Hippocampal formation (tissue), 2 donors: ENCODE measurements at regions not wholly inside any gene's neighbourhood (a gene's known extent, or its start where the extent isn't known, plus 50 kb on each side); places are given as distances from the start of the nearest gene placed in this dataset.
A peak's percentile ranks its signal among the peaks of the same experiment; 100 is the strongest.
"Not testable (repeated sequence)": the region's sequence is repeated elsewhere in the genome, so short reads cannot be mapped to it uniquely, and the experiment has no call there.

Experiments
- DNase-seq, 2 donors: peaks; one replicate each; lab custom pipeline; 2025; lab: John Stamatoyannopoulos, UW

DNA sequence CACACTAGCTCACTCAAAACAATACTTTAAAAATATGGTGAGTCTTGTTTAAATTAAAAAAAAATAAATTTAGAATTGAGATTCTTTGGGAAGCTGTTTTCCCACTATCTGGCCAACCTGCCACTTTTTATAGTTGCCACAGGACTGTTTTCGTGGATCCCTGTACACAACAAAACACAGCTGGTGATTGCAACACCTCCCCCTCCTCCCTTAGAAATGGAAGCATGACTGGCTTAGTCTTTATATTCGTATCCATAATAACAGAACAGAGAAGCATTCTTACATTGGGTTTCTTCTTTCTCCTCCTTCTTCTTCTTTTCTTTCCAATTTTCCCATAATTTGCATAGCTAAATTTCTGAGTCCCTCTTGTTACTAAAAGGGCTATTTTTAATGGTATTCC is 79.5 kb upstream of the GJB6 start:
- peak in 1 of 2 donors; percentile 6 for DNase-seq

DNA sequence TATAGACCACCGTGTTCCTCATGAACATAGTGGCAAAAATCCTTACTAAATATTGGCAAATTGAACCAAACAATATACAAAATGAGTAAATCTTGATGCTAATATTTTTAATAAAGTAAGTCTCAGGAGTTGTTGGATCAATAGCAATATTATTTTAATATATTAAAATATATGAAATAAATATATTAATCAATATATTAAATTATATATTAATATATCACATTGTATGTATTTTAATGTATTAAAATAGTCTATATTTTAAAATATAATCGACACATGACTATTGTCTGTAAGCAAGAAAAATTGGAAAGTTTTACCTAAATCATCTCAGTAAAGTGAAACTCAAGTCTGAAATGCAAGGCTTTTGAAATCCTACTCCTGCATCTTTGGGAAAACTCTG is 78.9 kb upstream of the GJB6 start:
- DNase-seq, result no peak

DNA sequence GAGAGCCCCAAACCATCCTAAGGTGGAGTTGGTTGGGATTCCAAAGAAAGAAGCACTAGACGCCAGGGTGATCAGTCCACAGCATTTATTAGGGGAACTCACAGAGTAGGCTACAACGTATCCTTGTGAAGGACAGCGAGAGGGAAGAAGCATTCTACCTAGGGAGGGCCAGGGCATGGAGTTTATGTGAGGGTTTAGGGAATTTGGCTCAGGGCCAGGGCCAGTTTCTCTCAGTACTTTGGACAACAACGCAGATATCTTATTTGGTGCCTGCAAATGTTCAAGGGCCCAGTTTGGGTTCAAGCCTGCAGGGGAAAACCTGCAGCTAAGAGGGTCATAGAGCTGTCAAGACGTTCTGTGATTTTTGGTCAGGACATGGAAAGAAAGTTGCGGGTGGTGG is 73.9 kb upstream of the GJB6 start:
- DNase-seq, result no peak

DNA sequence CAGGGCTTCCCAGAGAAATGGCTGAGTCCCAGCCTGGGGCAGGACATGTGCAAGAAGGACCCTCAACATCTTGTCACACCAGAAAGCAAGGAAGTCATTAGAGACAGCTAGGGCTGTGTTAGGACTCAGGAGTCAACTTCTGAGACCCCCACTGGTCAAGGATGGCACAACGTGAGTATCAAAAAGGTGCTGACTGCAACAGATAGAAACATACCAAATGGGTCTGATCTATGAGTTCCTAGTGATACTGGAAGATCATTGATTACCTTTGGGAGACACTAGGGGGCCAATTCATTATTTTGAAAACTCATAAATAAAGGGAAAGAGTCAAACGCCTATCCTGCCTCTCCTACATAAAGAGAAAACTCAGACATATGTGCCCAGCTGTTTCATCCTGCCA is 73.5 kb upstream of the GJB6 start:
- DNase-seq, result no peak

DNA sequence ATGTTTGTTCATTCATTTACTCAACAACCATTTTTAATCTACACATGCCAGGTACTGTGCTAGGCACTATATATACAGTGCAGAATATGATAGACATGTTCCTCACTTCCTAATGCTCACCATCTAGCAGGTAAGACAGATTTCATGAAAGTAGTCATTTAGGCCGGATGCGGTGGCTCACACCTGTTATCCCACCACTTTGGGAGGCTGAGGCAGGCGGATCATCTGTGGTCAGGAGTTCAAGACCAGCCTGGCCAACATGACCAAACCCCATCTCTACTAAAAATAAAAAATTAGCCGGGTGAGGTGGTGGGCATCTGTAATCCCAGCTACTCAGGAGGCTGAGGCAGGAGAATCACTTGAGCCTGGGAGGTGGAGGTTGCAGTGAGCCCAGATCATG is 71.9 kb upstream of the GJB6 start:
- not testable (repeated sequence) for DNase-seq

DNA sequence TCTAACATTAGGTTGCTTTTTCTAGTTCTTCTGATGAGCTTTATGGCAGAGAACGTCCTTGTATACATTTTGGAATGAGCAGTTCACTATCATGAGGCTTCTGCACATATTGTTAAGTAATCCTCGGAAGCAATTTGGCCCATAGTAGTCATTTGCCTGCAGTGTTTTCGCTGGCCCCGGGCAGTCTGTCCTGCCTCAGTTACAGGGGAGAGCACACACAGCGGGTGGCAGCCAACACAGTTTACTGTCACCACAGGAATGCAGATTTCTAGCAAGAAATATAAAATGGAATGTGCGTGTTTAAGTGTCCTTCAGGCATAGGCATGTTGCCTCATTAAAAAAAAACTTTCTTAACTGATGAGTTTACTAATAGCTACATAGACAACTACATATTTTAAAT is 71.5 kb upstream of the GJB6 start:
- DNase-seq, result no peak

DNA sequence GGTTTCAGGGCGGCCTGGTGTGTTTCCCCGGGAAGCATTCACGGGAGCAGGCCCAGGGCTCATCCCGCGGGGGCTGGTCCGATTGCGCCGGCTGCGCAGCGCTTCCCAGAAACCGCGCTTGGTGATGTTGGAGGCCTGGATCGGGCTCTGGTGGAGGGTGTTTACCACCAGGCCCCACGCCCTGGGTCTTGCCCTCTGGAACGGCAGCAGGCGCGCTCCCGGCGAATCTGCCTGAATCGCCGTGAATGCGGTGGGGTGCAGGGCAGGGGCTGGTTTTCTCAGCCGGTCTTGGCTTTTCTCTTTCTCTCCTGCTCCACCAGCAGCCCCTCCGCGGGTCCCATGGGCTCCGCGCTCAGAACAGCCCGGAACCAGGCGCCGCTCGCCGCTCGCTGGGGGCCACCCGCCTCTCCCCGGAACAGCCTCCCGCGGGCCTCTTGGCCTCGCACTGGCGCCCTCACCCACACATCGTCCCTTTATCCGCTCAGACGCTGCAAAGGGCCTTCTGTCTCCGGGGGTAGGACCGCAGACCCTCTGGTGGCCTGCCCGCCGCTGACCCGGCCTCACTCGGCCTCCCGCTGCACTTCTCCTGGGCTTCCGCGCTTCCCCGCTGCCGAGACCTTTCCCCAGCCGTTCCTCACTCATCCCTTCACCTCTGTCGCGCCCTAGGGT is 69.4 kb upstream of the GJB6 start:
- DNase-seq, result no peak

DNA sequence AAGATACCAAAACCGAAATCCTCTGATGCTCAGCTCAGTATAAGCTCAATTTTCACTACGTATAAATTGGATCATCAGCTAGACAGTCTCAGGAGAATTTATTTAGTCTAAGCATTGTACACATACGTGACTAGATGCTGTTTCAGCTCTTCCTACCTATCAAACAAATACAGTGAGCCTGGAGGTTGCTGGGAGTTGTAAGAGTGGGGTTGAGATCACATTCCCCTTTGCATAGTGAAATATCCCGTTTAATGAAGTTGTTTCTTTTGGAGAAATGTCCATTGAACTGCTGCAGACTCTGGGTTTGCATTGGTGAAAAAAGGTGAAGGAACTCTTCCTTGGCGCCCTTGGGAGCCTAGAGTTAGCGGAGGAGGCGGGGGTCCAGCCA is 68.9 kb upstream of the GJB6 start:
- DNase-seq, result no peak

DNA sequence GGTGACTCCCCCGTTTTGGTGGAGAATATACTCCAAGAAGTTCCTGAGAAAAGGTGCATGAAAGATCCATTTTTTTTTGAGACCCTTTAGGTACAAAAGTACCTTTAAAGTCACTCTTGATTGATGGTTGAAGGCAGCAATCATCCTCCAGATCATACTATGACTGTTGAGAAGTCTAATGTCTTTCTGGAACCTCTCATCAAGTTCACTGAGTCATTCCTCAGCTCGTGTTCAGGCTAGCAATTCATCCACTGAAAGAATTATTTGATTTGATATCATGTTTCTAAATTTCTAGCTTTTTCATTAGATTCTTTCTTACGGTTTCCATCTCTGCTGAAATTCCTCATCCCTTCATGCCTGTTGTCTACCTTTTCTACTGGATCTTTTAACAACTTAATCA is 65.1 kb upstream of the GJB6 start:
- DNase-seq, result no peak

DNA sequence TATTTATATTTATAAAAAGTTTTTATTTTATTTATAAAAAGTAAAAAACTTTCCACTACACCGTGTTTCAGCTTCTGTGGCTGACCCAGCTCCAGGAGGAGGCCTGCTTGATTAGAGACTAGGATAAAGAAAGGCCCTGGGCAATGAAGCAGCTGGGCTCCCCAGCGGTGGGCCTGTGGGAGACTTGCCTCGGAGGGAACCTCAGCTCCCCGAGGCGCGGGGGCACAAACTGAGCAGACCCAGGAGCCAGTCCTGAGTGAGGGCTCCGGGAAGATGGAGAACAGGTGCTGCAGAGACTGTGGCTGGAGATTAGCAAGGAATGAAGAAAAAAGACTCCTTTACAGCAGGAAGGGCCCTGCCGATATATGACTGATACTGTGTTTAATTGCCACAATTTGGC is 63.8 kb upstream of the GJB6 start:
- no peak for DNase-seq

DNA sequence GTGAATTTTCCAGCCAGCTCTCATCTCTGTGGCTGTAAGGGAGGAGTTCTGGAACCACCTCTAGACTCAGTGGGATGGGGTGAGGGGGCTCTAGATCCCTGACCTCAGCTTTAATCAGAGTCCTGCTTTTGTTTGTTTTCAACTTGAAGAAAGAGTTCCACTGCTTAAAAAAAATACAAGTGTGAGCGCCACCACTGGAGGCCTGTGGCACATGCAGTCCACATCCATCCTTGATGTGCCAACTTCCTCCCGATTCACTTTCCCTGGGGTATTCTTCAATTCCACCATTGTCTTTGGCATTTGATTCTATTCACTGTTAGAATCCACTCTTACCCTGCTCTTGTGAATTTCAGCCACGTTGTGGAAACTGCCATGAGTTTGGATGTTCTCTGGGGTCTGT is 62.4 kb upstream of the GJB6 start:
- no peak for DNase-seq

DNA sequence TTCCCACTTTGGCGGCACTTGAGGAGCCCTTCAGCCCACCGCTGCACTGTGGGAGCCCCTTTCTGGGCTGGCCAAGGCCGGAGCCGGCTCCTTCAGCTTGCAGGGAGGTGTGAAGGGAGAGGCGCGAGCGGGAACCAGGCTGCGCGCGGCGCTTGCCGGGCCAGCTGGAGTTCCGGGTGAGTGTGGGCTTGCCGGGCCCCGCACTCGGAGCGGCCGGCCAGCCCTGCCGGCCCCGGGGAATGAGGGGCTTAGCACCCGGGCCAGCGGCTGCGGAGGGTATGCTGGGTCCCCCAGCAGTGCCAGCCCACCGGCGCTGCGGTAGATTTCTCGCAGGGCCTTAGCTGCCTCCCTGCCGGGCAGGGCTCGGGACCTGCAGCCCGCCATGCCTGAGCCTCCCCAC is 60.2 kb upstream of the GJB6 start:
- not testable (repeated sequence) for DNase-seq

DNA sequence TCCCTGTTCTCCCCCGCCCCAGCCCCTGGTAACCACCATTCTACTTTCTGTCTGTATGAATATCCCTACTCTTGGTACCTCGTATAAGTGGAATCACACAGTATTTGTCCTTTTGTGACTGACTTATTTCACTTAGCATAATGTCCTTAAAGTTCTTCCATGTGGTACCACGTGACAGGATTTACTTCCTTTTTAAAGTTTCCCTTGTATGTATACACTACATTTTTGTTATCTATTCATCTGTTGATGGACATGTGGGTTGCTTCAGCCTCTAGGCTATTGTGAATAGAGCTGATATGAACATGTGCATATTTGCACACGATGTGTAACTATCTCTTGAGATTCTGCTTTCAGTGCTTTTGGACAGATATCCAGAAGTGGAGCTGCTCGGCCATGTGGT is 59.6 kb upstream of the GJB6 start:
- no peak for DNase-seq

DNA sequence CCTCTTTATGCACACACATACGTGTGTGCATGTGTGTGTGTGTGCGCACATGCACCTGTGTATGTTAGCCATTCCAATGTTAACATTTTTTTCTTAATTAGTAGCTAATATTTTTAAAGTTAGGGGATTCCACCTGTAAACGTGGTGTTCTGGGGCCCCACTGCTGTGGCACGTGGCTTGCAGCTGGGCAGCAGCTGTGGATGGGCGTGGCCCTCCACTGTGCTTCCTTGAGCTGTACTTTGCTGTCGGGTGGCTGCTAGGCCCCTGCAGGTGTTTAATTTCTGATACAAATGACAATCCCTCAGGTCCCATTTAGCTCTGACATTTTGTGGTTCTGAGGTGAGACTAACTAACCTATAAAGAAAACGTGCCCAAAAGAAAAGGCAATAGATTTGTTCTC is 58.9 kb upstream of the GJB6 start:
- no peak for DNase-seq

DNA sequence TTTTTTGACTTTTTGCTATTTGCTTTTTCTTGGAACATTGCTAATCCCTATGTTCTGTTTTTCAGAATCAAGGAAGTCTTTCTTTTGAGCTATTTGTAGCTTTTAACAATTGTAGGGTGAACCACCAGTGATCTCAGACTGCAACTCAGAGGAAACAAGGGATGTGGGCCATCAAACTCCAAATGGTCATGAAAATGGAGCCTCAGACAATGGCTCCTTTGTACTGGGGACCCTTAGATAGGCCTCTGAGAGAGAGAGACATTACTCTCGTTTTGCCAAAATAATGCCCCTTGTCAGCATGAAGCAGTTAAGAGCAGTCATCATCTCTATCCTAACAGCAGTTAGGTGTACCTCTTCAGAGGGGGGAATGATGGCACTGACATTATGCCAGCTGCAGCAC is 56.4 kb upstream of the GJB6 start:
- DNase-seq, result no peak

DNA sequence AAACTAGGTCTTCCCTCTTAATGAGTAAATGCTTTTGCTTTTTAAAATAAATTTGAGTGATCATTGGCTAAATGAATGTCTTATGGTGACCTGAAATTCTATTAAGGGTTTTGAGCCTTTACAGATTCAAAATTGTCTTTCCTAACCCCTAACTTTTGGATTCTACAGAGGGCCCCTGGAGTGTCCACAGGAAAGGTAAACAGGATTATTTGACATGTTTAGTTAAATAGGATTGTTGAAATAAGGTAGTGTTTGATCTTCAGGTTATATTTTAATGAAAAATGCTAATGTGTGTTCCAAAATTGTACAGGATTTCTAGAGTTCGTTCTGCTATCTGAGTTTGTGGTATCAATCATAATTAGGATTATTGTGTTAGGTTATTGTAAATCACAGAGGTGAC is 55.9 kb upstream of the GJB6 start:
- no peak for DNase-seq

DNA sequence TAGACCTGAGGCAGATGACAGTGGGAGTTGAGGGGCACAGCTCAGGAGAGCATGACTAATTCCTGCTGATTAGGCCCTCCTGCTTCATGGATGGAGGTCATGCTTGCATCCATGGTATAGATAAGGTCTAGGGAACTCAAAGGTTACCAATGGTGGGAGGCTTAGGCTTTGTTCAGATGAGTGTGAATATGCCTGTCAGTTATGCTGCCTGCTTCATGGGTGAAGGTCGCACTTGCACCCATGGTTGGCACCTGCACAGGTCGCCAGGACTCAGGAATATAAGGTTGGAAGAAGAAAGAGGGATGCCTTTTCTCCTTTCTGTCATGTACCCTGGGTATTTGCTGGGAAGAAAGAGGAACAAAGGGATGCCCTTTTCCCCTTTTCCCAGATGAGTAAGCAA is 53.4 kb upstream of the GJB6 start:
- DNase-seq, result no peak
